K562 (cell line): ENCODE measurements at regions not wholly inside any gene's neighbourhood (a gene's known extent, or its start where the extent isn't known, plus 50 kb on each side); places are given as distances from the start of the nearest gene placed in this dataset.

Experiments used
- ATAC-seq: fragments of 200-7000 bp; cut with Tn5 transposase; 3 replicates; pipeline ENCODE4 v1.9.1; 2020; ENCODE audit warnings: moderate library complexity
- BruUV-seq: library from RNA; stranded (reverse); fragments of 400-500 nt; replicated peaks from 2 replicates; lab custom pipeline; 2021; lab: Mats Ljungman, UMichigan
- CTCF ChIA-PET: fragments of 300-600 bp; formaldehyde crosslinking; extraction: SDS; loops from one replicate; lab custom pipeline; 2021; ENCODE audit warnings: low intra/inter-chr PET ratio; lab: Yijun Ruan, JAX
- POLR2A ChIA-PET: fragments of 300-600, 350-650 bp; sonication (Branson Sonifier 250); formaldehyde crosslinking; extraction: SDS; loops from one replicate; lab custom pipeline; 2021; ENCODE audit warnings: antibody characterized with exemption, inconsistent platforms; lab: Yijun Ruan, JAX
- DNase-seq, 4 experiments: peaks; one replicate each; pipeline versions ENCODE4 v3.0.0 to v3.0.0-alpha.2; 2011 to 2018; ENCODE audit warnings: low spot score in 3 of 4, mixed read lengths in 3 of 4; ENCODE audit errors: extremely low read depth in 1 of 4
- FAIRE-seq: peaks from 2 replicates; lab custom pipeline; 2011; peaks lifted over from hg19 to GRCh38; lab: Jason Lieb, UNC
- H2AFZ ChIP-seq: 2 replicates; pipeline ENCODE4 v1.6.0; 2011; ENCODE audit warnings: low read depth, low read length, control low read depth, inconsistent platforms
- H3K27ac ChIP-seq: fragments of 200-600 bp; 3 replicates; pipeline ENCODE4 v1.8.0; 2011; ENCODE audit warnings: low read depth, mild to moderate bottlenecking, control low read depth, inconsistent platforms, low read length, moderate library complexity, mixed read lengths; ENCODE audit errors: extremely low read depth
- H3K27me3 ChIP-seq, 2 experiments: fragments of 300-600 bp in 1 of 2; 2 replicates in 1 of 2; 3 replicates in 1 of 2; pipeline versions ENCODE4 v1.6.0 to v1.8.0; 2011; ENCODE audit warnings: inconsistent platforms in 2 of 2, low read length in 2 of 2, mild to moderate bottlenecking in 1 of 2, mixed read lengths in 1 of 2, moderate library complexity in 1 of 2; ENCODE audit not compliant: control insufficient read depth in 2 of 2, insufficient read depth in 2 of 2
- H3K36me3 ChIP-seq: fragments of 300-600 bp; 3 replicates; pipeline ENCODE4 v1.8.0; 2011; ENCODE audit warnings: mild to moderate bottlenecking, low read length, inconsistent platforms; ENCODE audit not compliant: control insufficient read depth, insufficient read depth
- H3K4me1 ChIP-seq, 2 experiments: fragments of 200-600 bp in 1 of 2; replicated peaks in 1 of 2; 2 replicates in 1 of 2; 3 replicates in 1 of 2; pipeline versions ENCODE4 v1.5.1 to v1.8.0; 2011; ENCODE audit warnings: inconsistent platforms in 2 of 2, low read length in 2 of 2, mild to moderate bottlenecking in 1 of 2, mixed read lengths in 1 of 2, moderate library complexity in 1 of 2; ENCODE audit not compliant: control insufficient read depth in 2 of 2, insufficient read depth in 2 of 2
- H3K4me2 ChIP-seq: 2 replicates; pipeline ENCODE4 v1.6.1; 2011; ENCODE audit warnings: low read length, control low read depth, inconsistent platforms, mixed read lengths; ENCODE audit not compliant: insufficient read depth
- H3K4me3 ChIP-seq: fragments of 200-600 bp; sonication (generic), shearing (Covaris generic); 2 replicates; pipeline ENCODE4 v1.5.1; 2016; ENCODE audit warnings: control low read depth, inconsistent platforms
- H3K79me2 ChIP-seq: fragments of 200-600 bp; 3 replicates; pipeline ENCODE4 v1.8.0; 2011; ENCODE audit warnings: low read length, inconsistent platforms; ENCODE audit not compliant: control insufficient read depth, insufficient read depth
- H3K9ac ChIP-seq, 2 experiments: 2 replicates each; pipeline versions ENCODE4 v1.6.0 to v1.6.1; 2011; ENCODE audit warnings: low read depth in 2 of 2, low read length in 2 of 2, control low read depth in 1 of 2, inconsistent platforms in 1 of 2, mild to moderate bottlenecking in 1 of 2, mixed read lengths in 1 of 2; ENCODE audit not compliant: insufficient read depth in 1 of 2
- H3K9me1 ChIP-seq: one replicate; pipeline ENCODE4 v1.6.0; 2011; ENCODE audit warnings: inconsistent platforms, mild to moderate bottlenecking, low read length, moderate library complexity; ENCODE audit not compliant: control insufficient read depth, insufficient read depth
- H3K9me3 ChIP-seq: replicated peaks from 2 replicates; pipeline ENCODE4 v1.5.1; 2011; ENCODE audit warnings: low read depth, low read length, inconsistent platforms; ENCODE audit not compliant: control insufficient read depth, insufficient read depth
- H4K20me1 ChIP-seq: replicated peaks from 2 replicates; pipeline ENCODE4 v1.6.1; 2011; ENCODE audit warnings: low read length, inconsistent platforms, mixed read lengths; ENCODE audit not compliant: control insufficient read depth, insufficient read depth
- HES1 ChIP-seq: fragments of 450-650 bp; IDR thresholded peaks from 2 replicates; pipeline ENCODE4 v1.6.1; 2016; ENCODE audit warnings: low read depth, mild to moderate bottlenecking, moderate library complexity
- POLR2G ChIP-seq: fragments of 200-400 bp; formaldehyde crosslinking; IDR thresholded peaks from 2 replicates; pipeline ENCODE4 v1.6.1; 2017; ENCODE audit warnings: low read depth, mild to moderate bottlenecking, antibody characterized with exemption, low read length, moderate library complexity
- RBFOX2 ChIP-seq: fragments of 200-400 bp; formaldehyde crosslinking; IDR thresholded peaks from 2 replicates; pipeline ENCODE4 v1.6.1; 2017; ENCODE audit warnings: low read depth, mild to moderate bottlenecking, low read length, moderate library complexity
- WGBS: fragments of 100-300 bp; shearing (Covaris generic); methylation state at CpG from one replicate; pipeline ENCODE4 v1.1.6; 2016; ENCODE audit warnings: low coverage, mixed read lengths; ENCODE audit not compliant: insufficient coverage; ENCODE audit errors: missing lambda C conversion rate; 5-methylcytosine and 5-hydroxymethylcytosine counted together
- in situ Hi-C: fragments of 300-500 bp; cut with MboI; formaldehyde crosslinking; loops from 4 replicates; pipeline ENCODE4 v1.15.0; 2018; ENCODE audit warnings: inconsistent platforms, mixed read lengths
- intact Hi-C: fragments of 100-400 bp; cut with micrococcal nuclease; formaldehyde crosslinking; loops from 2 replicates; pipeline ENCODE4 v1.14.2; 2022

GRCh38 chr14:61211476-61212255 is 69.5 kb downstream of the TMEM30B start:
- no TSS peak for BruUV-seq

More at GRCh38 chr14:61211476-61212255, 69.5 kb downstream of the TMEM30B start:
- in situ Hi-C loops: no loop called here
- Histone ChIP-seq H3K4me2 (no peak overlapping the region), H3K27ac (no peak overlapping the region), H3K79me2 (no peaks in the 10 kb centered on the region), H4K20me1 (no peaks in the 10 kb centered on the region), H3K4me3 (no peak overlapping the region), H3K4me1 (no peaks in the 10 kb centered on the region), H2AFZ (no peak overlapping the region), H3K27me3 (peaks cover 0 to 13% of the 10 kb centered on the region in 2 experiments; a peak in 3 of 5 replicates), H3K9me3 (no peaks in the 10 kb centered on the region), H3K36me3 (no peaks in the 10 kb centered on the region), H3K9ac (no peak overlapping the region), H3K9me1 (no peaks in the 10 kb centered on the region)
- 0% methylated on average over 6 of the region's 9 CpGs for WGBS
- POLR2A ChIA-PET: no interaction called here
- TF ChIP-seq RBFOX2 (no peak), POLR2G (no peak), HES1 (no peak)
- no peak for DNase-seq
- CTCF ChIA-PET: no interaction called here
- ATAC-seq: no peak
- intact Hi-C loops: no loop called here
- FAIRE-seq: no peak
